PC-9 (cell line): ENCODE measurements at regions not wholly inside any gene's neighbourhood (a gene's known extent, or its start where the extent isn't known, plus 50 kb on each side); places are given as distances from the start of the nearest gene placed in this dataset.

Experiments
- BruUV-seq: library from RNA; stranded (reverse); fragments of 400-500 nt; replicated peaks from 2 replicates; lab custom pipeline; 2021; lab: Mats Ljungman, UMichigan
- CTCF ChIA-PET: fragments of 300-600 bp; sonication (Branson Sonifier 250); formaldehyde crosslinking; loops from one replicate; lab custom pipeline; 2022; ENCODE audit warnings: antibody characterized with exemption; lab: Charles Lee
- POLR2A ChIA-PET: fragments of 300-600 bp; sonication (Branson Sonifier 250); formaldehyde crosslinking; loops from one replicate; lab custom pipeline; 2022; ENCODE audit warnings: antibody characterized with exemption; ENCODE audit not compliant: unreplicated experiment; lab: Charles Lee
- DNase-seq, 2 experiments: peaks; one replicate each; pipeline versions ENCODE4 v3.0.0 to v3.0.0-alpha.2; 2015 to 2022; ENCODE audit warnings: mixed read lengths in 1 of 2
- H2AFZ ChIP-seq: fragments of 200-600 bp; sonication (generic); 2 replicates; pipeline ENCODE4 v1.8.1; 2017; ENCODE audit warnings: antibody characterized with exemption
- H3F3A ChIP-seq: fragments of 200-600 bp; sonication (generic); 2 replicates; pipeline ENCODE4 v1.8.1; 2017; ENCODE audit warnings: antibody characterized with exemption, mild to moderate bottlenecking, low read depth; ENCODE audit not compliant: insufficient read depth
- H3K27ac ChIP-seq: fragments of 200-600 bp; sonication (generic); 2 replicates; pipeline ENCODE4 v1.6.1; 2016; ENCODE audit warnings: mixed run types
- H3K27me3 ChIP-seq: fragments of 200-600 bp; sonication (generic); 2 replicates; pipeline ENCODE4 v1.6.1; 2016; ENCODE audit warnings: low read depth, mixed run types; ENCODE audit not compliant: insufficient read depth
- H3K36me3 ChIP-seq: fragments of 200-600 bp; sonication (generic); 2 replicates; pipeline ENCODE4 v1.6.1; 2016; ENCODE audit warnings: low read depth, mixed run types
- H3K4me1 ChIP-seq: fragments of 200-600 bp; sonication (generic); replicated peaks from 2 replicates; pipeline ENCODE4 v1.6.1; 2016; ENCODE audit warnings: mixed run types; ENCODE audit not compliant: insufficient read depth
- H3K4me2 ChIP-seq: fragments of 200-600 bp; sonication (generic); 2 replicates; pipeline ENCODE4 v1.6.1; 2017; ENCODE audit warnings: mixed run types
- H3K4me3 ChIP-seq: fragments of 200-600 bp; sonication (generic); 2 replicates; pipeline ENCODE4 v1.6.1; 2016; ENCODE audit warnings: mixed run types
- H3K79me2 ChIP-seq: fragments of 200-600 bp; sonication (generic); 2 replicates; pipeline ENCODE4 v1.6.1; 2017; ENCODE audit warnings: low read depth, mixed run types
- H3K9me2 ChIP-seq: fragments of 200-600 bp; sonication (generic); 2 replicates; pipeline ENCODE4 v1.8.1; 2017; ENCODE audit warnings: mild to moderate bottlenecking; ENCODE audit not compliant: insufficient read depth
- H3K9me3 ChIP-seq: fragments of 200-600 bp; sonication (generic); 2 replicates; pipeline ENCODE4 v1.8.1; 2016; ENCODE audit warnings: low read depth; ENCODE audit not compliant: insufficient read depth
- H4K20me1 ChIP-seq: fragments of 200-600 bp; sonication (generic); 2 replicates; pipeline ENCODE4 v1.8.1; 2017; ENCODE audit not compliant: insufficient read depth
- EZH2 ChIP-seq: fragments of 200-600 bp; sonication (generic); IDR thresholded peaks from 2 replicates; pipeline ENCODE4 v1.8.0; 2017; ENCODE audit warnings: antibody characterized with exemption, low read depth
- intact Hi-C: fragments of 100-400 bp; cut with micrococcal nuclease; formaldehyde crosslinking; loops from one replicate; pipeline ENCODE4 v1.10.0; 2022; ENCODE audit not compliant: unreplicated experiment
- TF ChIP-seq, protein P1 (sequence below): fragments of 200-600 bp; sonication (generic); conservative IDR thresholded peaks from 2 replicates; pipeline ENCODE4 v1.6.1; 2017; ENCODE audit warnings: mixed run types, antibody characterized with exemption, mild to moderate bottlenecking, moderate library complexity

DNA sequence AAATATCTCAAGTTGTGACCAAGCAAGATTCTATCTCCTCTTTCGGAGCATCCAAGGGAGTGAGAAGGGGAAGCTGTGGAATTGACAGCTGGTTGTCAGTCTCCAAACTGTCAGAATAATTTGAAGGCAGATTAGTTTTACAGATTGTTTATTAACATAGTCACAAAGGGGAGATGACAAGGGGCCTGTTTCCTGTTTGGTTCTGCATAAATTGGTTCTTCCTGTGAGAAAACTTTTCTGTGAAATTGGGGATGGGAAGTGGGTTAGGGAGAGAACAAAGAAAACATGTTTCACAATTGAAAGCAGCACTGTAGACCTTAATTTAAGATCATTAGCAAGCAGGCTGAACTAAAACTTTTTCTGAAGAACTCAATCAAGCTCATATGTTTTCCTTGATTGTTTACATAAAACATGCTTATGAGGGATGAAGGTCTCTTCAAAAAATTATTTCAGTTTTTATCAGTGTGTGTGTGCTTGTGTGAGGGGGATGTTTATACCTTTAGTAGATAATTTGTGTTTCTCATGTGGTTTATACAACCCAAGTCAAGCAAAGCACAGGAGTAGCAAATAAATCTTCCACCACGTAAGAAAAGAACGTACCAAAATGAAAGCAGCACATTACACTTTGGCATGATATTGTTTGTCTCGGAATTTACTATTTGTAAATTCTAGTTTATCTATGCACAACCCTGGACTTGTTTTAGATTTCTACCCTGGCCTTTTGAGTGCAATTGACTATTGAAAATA is 604.9 kb upstream of the CDH2 start:
- no peaks in the 10 kb centered on the region for H3K9me2 ChIP-seq
- H3K27ac ChIP-seq, result no peak overlapping the region
- H4K20me1 ChIP-seq, result no peaks in the 10 kb centered on the region
- no peak overlapping the region for H3K4me2 ChIP-seq
- no peaks in the 10 kb centered on the region for H3K79me2 ChIP-seq
- TF ChIP-seq, protein P1, sequence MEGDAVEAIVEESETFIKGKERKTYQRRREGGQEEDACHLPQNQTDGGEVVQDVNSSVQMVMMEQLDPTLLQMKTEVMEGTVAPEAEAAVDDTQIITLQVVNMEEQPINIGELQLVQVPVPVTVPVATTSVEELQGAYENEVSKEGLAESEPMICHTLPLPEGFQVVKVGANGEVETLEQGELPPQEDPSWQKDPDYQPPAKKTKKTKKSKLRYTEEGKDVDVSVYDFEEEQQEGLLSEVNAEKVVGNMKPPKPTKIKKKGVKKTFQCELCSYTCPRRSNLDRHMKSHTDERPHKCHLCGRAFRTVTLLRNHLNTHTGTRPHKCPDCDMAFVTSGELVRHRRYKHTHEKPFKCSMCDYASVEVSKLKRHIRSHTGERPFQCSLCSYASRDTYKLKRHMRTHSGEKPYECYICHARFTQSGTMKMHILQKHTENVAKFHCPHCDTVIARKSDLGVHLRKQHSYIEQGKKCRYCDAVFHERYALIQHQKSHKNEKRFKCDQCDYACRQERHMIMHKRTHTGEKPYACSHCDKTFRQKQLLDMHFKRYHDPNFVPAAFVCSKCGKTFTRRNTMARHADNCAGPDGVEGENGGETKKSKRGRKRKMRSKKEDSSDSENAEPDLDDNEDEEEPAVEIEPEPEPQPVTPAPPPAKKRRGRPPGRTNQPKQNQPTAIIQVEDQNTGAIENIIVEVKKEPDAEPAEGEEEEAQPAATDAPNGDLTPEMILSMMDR, result no peak
- no peak for TF ChIP-seq EZH2
- no peaks in the 10 kb centered on the region for H3K9me3 ChIP-seq
- H3K36me3 ChIP-seq, result no peaks in the 10 kb centered on the region
- intact Hi-C loops, result no loop called here
- no peak overlapping the region for H3K4me3 ChIP-seq
- ChIA-PET POLR2A (no interaction called here), CTCF (no interaction called here)
- no peak for DNase-seq
- H3K27me3 ChIP-seq, result no peaks in the 10 kb centered on the region
- no peaks in the 10 kb centered on the region for H3K4me1 ChIP-seq
- H2AFZ ChIP-seq, result no peak overlapping the region
- BruUV-seq, result no TSS peak
- H3F3A ChIP-seq, result no peaks in the 10 kb centered on the region

DNA sequence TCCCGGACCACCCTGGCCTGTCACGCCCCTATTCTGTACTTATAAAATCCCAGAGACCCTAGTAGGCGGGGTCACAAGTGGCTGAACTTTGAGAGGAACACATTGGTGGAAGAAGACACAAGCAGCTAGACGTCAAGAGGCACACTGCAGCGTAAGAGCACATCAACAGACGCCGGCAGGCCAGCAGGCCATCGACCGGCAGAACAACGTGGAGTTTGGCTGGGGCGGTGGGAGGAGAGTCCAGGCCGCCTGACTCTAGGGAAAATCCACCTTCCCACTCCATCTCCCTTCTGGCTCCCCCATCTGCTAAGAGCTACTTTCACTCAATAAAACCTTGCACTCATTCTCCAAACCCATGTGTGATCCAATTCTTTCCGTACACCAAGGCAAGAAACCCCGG is 601.8 kb upstream of the CDH2 start:
- Histone ChIP-seq H3K27me3 (no peaks in the 10 kb centered on the region), H2AFZ (no peak overlapping the region), H3K27ac (no peak overlapping the region), H3K4me2 (no peak overlapping the region), H3K4me3 (no peak overlapping the region), H3F3A (no peaks in the 10 kb centered on the region), H3K79me2 (no peaks in the 10 kb centered on the region), H3K4me1 (no peaks in the 10 kb centered on the region), H4K20me1 (no peaks in the 10 kb centered on the region), H3K9me3 (no peaks in the 10 kb centered on the region), H3K9me2 (no peaks in the 10 kb centered on the region), H3K36me3 (no peaks in the 10 kb centered on the region)
- TF ChIP-seq EZH2, result no peak
- TF ChIP-seq, protein P1, result no peak
- DNase-seq, result no peak
- intact Hi-C loops, result no loop called here
- CTCF ChIA-PET, result no interaction called here
- no TSS peak for BruUV-seq
- POLR2A ChIA-PET, result no interaction called here

DNA sequence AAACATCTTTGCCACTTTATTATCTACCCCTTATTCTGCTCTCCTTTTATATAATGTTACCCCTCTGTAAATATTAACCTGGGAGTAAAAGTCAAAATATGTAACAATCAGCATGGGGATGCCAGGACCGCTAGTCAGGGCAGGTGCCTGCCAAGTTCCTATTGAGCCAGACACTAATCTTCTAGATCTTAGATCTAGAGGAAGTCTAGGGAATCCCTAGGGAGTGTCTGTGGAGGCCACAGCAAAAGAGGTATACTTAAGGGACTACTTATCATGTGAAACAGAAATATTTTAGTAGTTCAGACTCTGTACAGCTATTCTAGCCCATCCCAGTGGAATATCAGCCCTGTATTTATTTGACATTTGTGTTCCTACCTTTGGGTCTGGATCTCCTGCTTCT is 600.8 kb upstream of the CDH2 start:
- no TSS peak for BruUV-seq
- CTCF ChIA-PET, result no interaction called here
- Histone ChIP-seq H3K4me3 (no peak overlapping the region), H3K27ac (no peak overlapping the region), H3K27me3 (no peaks in the 10 kb centered on the region), H3K36me3 (no peaks in the 10 kb centered on the region), H3K9me2 (no peaks in the 10 kb centered on the region), H3K4me1 (no peaks in the 10 kb centered on the region), H3K9me3 (no peaks in the 10 kb centered on the region), H3K4me2 (no peak overlapping the region), H4K20me1 (no peaks in the 10 kb centered on the region), H2AFZ (no peak overlapping the region), H3F3A (no peaks in the 10 kb centered on the region), H3K79me2 (no peaks in the 10 kb centered on the region)
- no peak for DNase-seq
- intact Hi-C loops, result no loop called here
- TF ChIP-seq, protein P1, result no peak
- no peak for TF ChIP-seq EZH2
- POLR2A ChIA-PET, result no interaction called here
